ENCODE measurements at regions not wholly inside any gene's neighbourhood (a gene's known extent, or its start where the extent isn't known, plus 50 kb on each side); places are given as distances from the start of the nearest gene placed in this dataset.
"Not testable (repeated sequence)": the region's sequence is repeated elsewhere in the genome, so short reads cannot be mapped to it uniquely, and the experiment has no call there.

DNA sequence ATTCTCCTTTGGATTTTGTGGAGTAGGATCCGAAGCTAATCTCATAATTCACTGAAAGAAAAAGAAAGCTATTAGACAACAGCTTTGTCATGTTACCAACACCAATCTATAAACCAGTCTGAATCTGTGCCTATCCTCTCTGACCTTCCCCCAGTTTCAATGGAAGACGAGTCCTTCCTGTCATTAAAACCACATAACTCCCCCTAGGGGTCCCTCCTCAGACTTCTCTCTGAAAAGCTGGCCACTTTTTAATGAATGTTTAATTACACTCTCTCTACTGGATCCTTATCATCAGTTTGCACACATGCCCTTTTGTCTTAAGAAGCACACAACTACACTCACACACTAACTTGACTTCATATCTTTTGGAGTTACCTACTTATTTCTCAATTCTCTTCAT, 98.0 kb upstream of the TSLP start:
- in situ Hi-C loops (cut with MboI; ENCODE audit: low pct_unique_long_range_greater_than_20kb, low sequenced_read_pairs, unreplicated experiment): no loop called here

GRCh38 chr5:110977915-110978314, 93.6 kb upstream of the TSLP start:
- in situ Hi-C loops (cut with MboI; ENCODE audit: low pct_unique_long_range_greater_than_20kb, low sequenced_read_pairs, unreplicated experiment): no loop called here
- no peak for DNase-seq (ENCODE audit: low spot score)
- TF ChIP-seq, protein P1, sequence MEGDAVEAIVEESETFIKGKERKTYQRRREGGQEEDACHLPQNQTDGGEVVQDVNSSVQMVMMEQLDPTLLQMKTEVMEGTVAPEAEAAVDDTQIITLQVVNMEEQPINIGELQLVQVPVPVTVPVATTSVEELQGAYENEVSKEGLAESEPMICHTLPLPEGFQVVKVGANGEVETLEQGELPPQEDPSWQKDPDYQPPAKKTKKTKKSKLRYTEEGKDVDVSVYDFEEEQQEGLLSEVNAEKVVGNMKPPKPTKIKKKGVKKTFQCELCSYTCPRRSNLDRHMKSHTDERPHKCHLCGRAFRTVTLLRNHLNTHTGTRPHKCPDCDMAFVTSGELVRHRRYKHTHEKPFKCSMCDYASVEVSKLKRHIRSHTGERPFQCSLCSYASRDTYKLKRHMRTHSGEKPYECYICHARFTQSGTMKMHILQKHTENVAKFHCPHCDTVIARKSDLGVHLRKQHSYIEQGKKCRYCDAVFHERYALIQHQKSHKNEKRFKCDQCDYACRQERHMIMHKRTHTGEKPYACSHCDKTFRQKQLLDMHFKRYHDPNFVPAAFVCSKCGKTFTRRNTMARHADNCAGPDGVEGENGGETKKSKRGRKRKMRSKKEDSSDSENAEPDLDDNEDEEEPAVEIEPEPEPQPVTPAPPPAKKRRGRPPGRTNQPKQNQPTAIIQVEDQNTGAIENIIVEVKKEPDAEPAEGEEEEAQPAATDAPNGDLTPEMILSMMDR (IDR thresholded peaks at IDR 0.05; ENCODE audit: extremely low read depth, insufficient read depth, missing control alignments): no peak

More for the DNA sequence above, 98.0 kb upstream of the TSLP start:
- TF ChIP-seq, protein P1 (IDR thresholded peaks at IDR 0.05; ENCODE audit: extremely low read depth, insufficient read depth, missing control alignments): no peak
- DNase-seq (ENCODE audit: low spot score): no peak

DNA sequence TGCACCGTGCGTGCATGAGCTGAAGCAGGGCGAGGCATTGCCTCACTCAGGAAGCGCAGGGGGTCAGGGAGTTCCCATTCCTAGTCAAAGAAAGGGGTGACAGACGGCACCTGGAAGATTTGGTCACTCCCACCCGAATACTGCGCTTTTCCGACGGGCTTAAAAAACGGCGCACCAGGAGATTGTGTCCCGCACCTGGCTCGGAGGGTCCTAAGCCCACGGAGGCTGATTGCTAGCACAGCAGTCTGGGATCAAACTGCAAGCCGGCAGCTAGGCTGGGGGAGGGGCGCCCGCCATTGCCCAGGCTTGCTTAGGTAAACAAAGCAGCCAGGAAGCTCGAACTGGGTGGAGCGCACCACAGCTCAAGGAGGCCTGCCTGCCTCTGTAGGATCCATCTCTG, 85.6 kb upstream of the TSLP start:
- in situ Hi-C loops (cut with MboI; ENCODE audit: low pct_unique_long_range_greater_than_20kb, low sequenced_read_pairs, unreplicated experiment); DNase-seq (ENCODE audit: low spot score): not testable (repeated sequence)

DNA sequence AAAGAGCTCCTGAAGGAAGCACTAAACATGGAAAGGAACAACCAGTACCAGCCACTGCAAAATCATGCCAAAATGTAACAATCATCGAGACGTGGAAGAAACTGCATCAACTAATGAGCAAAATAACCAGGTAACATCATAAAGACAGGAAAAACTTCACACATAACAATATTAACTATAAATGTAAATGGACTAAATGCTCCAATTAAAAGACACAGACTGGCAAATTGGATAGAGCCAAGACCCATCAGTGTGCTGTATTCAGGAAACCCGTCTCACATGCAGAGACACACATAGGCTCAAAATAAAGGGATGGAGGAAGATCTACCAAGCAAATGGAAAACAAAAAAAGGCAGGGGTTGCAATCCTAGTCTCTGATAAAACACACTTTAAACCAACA, 83.9 kb upstream of the TSLP start:
- in situ Hi-C loops (cut with MboI; ENCODE audit: low pct_unique_long_range_greater_than_20kb, low sequenced_read_pairs, unreplicated experiment); DNase-seq (ENCODE audit: low spot score): not testable (repeated sequence)

DNA sequence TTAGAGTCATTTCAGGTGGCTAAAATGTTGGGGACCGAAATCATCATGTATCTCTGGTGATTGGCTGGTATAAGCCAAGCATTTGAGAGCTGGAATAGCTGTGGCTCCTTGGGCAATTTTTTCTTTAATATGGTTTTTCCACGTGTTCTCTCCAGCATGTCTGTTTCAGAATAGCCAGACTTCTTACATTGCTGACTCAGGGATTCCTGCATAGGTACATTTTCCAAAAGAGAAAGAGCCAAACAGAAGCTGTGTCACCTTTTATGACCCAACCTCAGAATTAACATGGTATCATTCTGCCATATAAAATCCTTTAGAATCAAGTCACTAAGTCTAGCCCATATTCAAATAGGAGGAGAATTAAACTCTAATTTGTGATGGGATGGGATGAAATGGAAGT, 74.8 kb upstream of the TSLP start:
- in situ Hi-C loops (cut with MboI; ENCODE audit: low pct_unique_long_range_greater_than_20kb, low sequenced_read_pairs, unreplicated experiment): no loop called here
- TF ChIP-seq, protein P1 (IDR thresholded peaks at IDR 0.05; ENCODE audit: extremely low read depth, insufficient read depth, missing control alignments): no peak
- DNase-seq (ENCODE audit: low spot score): no peak

GRCh38 chr5:111002036-111002435, 69.5 kb upstream of the TSLP start:
- TF ChIP-seq, protein P1 (IDR thresholded peaks at IDR 0.05; ENCODE audit: extremely low read depth, insufficient read depth, missing control alignments): no peak
- in situ Hi-C loops (cut with MboI; ENCODE audit: low pct_unique_long_range_greater_than_20kb, low sequenced_read_pairs, unreplicated experiment): no loop called here
- no peak for DNase-seq (ENCODE audit: low spot score)

- TF ChIP-seq, protein P1 (IDR thresholded peaks at IDR 0.05; ENCODE audit: extremely low read depth, insufficient read depth, missing control alignments): no peak
- in situ Hi-C loops (cut with MboI; ENCODE audit: low pct_unique_long_range_greater_than_20kb, low sequenced_read_pairs, unreplicated experiment): no loop called here
- DNase-seq (ENCODE audit: low spot score): no peak
Measured at GRCh38 chr5:111003623-111004022, 67.9 kb upstream of the TSLP start.

DNA sequence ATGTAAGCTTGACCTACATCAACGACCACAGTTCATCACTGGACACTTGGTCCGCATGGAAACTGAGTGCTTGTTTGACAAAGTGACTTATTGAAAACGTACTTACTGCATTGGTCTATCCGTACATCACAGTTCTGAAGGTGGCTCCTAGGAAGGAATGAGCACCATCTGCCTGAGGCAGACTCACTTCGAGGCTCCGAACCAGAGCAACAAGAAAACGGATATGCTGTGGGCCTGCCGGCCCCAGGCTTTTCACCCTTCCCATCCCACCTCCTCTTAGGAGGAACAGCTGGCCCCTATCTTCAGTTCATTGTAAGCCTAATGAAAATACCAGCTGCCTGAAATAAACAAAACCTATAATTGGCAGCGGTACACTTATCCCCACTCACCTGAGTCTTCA, 67.2 kb upstream of the TSLP start:
- in situ Hi-C loops (cut with MboI; ENCODE audit: low pct_unique_long_range_greater_than_20kb, low sequenced_read_pairs, unreplicated experiment): no loop called here
- TF ChIP-seq, protein P1 (IDR thresholded peaks at IDR 0.05; ENCODE audit: extremely low read depth, insufficient read depth, missing control alignments): no peak
- DNase-seq (ENCODE audit: low spot score): no peak
